H1 (cell line): ENCODE measurements at regions not wholly inside any gene's neighbourhood (a gene's known extent, or its start where the extent isn't known, plus 50 kb on each side); places are given as distances from the start of the nearest gene placed in this dataset.

Experiments
- CTCF ChIA-PET: fragments of 300-600 bp; sonication (Branson Sonifier 250); formaldehyde crosslinking; loops from one replicate; lab custom pipeline; 2021; ENCODE audit not compliant: partially characterized antibody; lab: Charles Lee
- POLR2A ChIA-PET: fragments of 300-600 bp; sonication (Branson Sonifier 250); formaldehyde crosslinking; loops from one replicate; lab custom pipeline; 2021; ENCODE audit warnings: inconsistent platforms; ENCODE audit not compliant: partially characterized antibody; lab: Charles Lee
- DNase-seq, 2 experiments: peaks; one replicate each; pipeline versions ENCODE4 v3.0.0 to v3.0.0-alpha.2; 2010 to 2022; ENCODE audit warnings: low spot score in 2 of 2, low read depth in 1 of 2, mixed read lengths in 1 of 2
- FAIRE-seq: peaks from 2 replicates; lab custom pipeline; 2011; peaks lifted over from hg19 to GRCh38; lab: Jason Lieb, UNC
- H2AFZ ChIP-seq: 2 replicates; pipeline ENCODE4 v1.8.1; 2012; ENCODE audit warnings: low read length, inconsistent platforms
- H2AK5ac ChIP-seq: 2 replicates; pipeline ENCODE4 v1.6.1; 2013; ENCODE audit warnings: low read depth, low read length
- H2BK120ac ChIP-seq: replicated peaks from 2 replicates; pipeline ENCODE3; 2013; ENCODE audit warnings: low read depth, low read length, inconsistent platforms
- H2BK12ac ChIP-seq: 2 replicates; pipeline ENCODE4 v1.6.1; 2013; ENCODE audit warnings: low read depth, low read length
- H2BK15ac ChIP-seq: 2 replicates; pipeline ENCODE4 v1.6.1; 2013; ENCODE audit warnings: low read length
- H2BK20ac ChIP-seq: 2 replicates; pipeline ENCODE4 v1.6.1; 2013; ENCODE audit warnings: low read length
- H2BK5ac ChIP-seq: 2 replicates; pipeline ENCODE4 v1.6.1; 2013; ENCODE audit warnings: low read depth, low read length
- H3K14ac ChIP-seq: 2 replicates; pipeline ENCODE4 v1.6.1; 2013; ENCODE audit warnings: inconsistent platforms; ENCODE audit not compliant: insufficient read length
- H3K18ac ChIP-seq: 2 replicates; pipeline ENCODE4 v1.6.1; 2013; ENCODE audit warnings: low read length; ENCODE audit errors: extremely low read depth
- H3K23ac ChIP-seq: 2 replicates; pipeline ENCODE4 v1.6.1; 2013; ENCODE audit warnings: inconsistent platforms; ENCODE audit not compliant: insufficient read length
- H3K23me2 ChIP-seq: 2 replicates; pipeline ENCODE4 v1.6.1; 2013; ENCODE audit warnings: low read depth, low read length
- H3K27ac ChIP-seq: 2 replicates; pipeline ENCODE4 v1.6.1; 2011; ENCODE audit warnings: low read depth, low read length, inconsistent platforms
- H3K27me3 ChIP-seq, 4 experiments: replicated peaks in 1 of 4; 1 replicate in 1 of 4; 2 replicates in 3 of 4; pipeline versions ENCODE4 v1.6.1 to v1.8.1; 2011 to 2013; ENCODE audit warnings: low read length in 3 of 4, mild to moderate bottlenecking in 3 of 4, inconsistent platforms in 2 of 4, mixed read lengths in 2 of 4, moderate library complexity in 1 of 4; ENCODE audit not compliant: control insufficient read depth in 3 of 4, insufficient read depth in 3 of 4; ENCODE audit errors: extremely low read depth in 1 of 4
- H3K36me3 ChIP-seq, 4 experiments: 2 replicates each; pipeline versions ENCODE4 v1.6.1 to v1.8.1; 2011 to 2013; ENCODE audit warnings: mild to moderate bottlenecking in 4 of 4, low read length in 3 of 4, moderate library complexity in 2 of 4, control low read depth in 1 of 4, inconsistent platforms in 1 of 4; ENCODE audit not compliant: insufficient read depth in 4 of 4, control insufficient read depth in 2 of 4
- H3K4ac ChIP-seq: replicated peaks from 2 replicates; pipeline ENCODE3; 2013; ENCODE audit warnings: low read length, low read depth, mixed read lengths, inconsistent platforms; ENCODE audit not compliant: insufficient read length
- H3K4me1 ChIP-seq, 4 experiments: replicated peaks in 1 of 4; 1 replicate in 1 of 4; 2 replicates in 3 of 4; pipeline versions ENCODE4 v1.6.1 to v1.8.1; 2011 to 2013; ENCODE audit warnings: low read length in 3 of 4, inconsistent platforms in 2 of 4, mixed read lengths in 1 of 4; ENCODE audit not compliant: insufficient read depth in 4 of 4, control insufficient read depth in 3 of 4
- H3K4me2 ChIP-seq, 2 experiments: 2 replicates each; pipeline versions ENCODE4 v1.6.1 to v1.8.1; 2011 to 2013; ENCODE audit warnings: low read depth in 2 of 2, low read length in 2 of 2, control low read depth in 1 of 2, inconsistent platforms in 1 of 2, mild to moderate bottlenecking in 1 of 2; ENCODE audit not compliant: insufficient read depth in 1 of 2
- H3K4me3 ChIP-seq, 4 experiments: fragments of 200-600, 300-600 bp in 1 of 4; sonication (generic), shearing (Covaris generic), sonication (Bioruptor Twin) in 1 of 4; 2 replicates each; pipeline versions ENCODE4 v1.5.1 to v1.8.1; 2011 to 2016; ENCODE audit warnings: low read length in 4 of 4, low read depth in 3 of 4, control low read depth in 2 of 4, inconsistent platforms in 2 of 4, mild to moderate bottlenecking in 2 of 4, mixed read lengths in 1 of 4, moderate library complexity in 1 of 4; ENCODE audit not compliant: insufficient read depth in 2 of 4; ENCODE audit errors: extremely low read depth in 1 of 4
- H3K56ac ChIP-seq: replicated peaks from 2 replicates; pipeline ENCODE3; 2013; ENCODE audit warnings: low read depth, mild to moderate bottlenecking, mixed read lengths, low read length, inconsistent platforms; ENCODE audit not compliant: insufficient read length
- H3K79me1 ChIP-seq: 2 replicates; pipeline ENCODE4 v1.6.1; 2013; ENCODE audit warnings: low read depth, low read length, control low read depth
- H3K79me2 ChIP-seq, 2 experiments: 2 replicates each; pipeline versions ENCODE4 v1.6.1 to v1.8.1; 2012 to 2013; ENCODE audit warnings: low read length in 2 of 2, mild to moderate bottlenecking in 2 of 2, inconsistent platforms in 1 of 2; ENCODE audit not compliant: insufficient read depth in 2 of 2, control insufficient read depth in 1 of 2
- H3K9ac ChIP-seq, 4 experiments: replicated peaks in 1 of 4; 1 replicate in 1 of 4; 2 replicates in 3 of 4; pipeline versions ENCODE4 v1.6.1 to v1.8.1; 2011 to 2013; ENCODE audit warnings: low read depth in 3 of 4, low read length in 3 of 4, control low read depth in 2 of 4, mild to moderate bottlenecking in 2 of 4, moderate library complexity in 2 of 4, inconsistent platforms in 1 of 4; ENCODE audit errors: extremely low read depth in 1 of 4
- H3K9me3 ChIP-seq, 2 experiments: 2 replicates each; pipeline versions ENCODE4 v1.6.1 to v1.8.1; 2012 to 2013; ENCODE audit warnings: mild to moderate bottlenecking in 2 of 2, moderate library complexity in 2 of 2, control low read depth in 1 of 2, inconsistent platforms in 1 of 2, low read depth in 1 of 2, low read length in 1 of 2, mixed read lengths in 1 of 2; ENCODE audit not compliant: insufficient read depth in 2 of 2
- H4K20me1 ChIP-seq, 2 experiments: replicated peaks in 1 of 2; 2 replicates each; pipeline versions ENCODE3 to v1.8.1; 2011 to 2013; ENCODE audit warnings: inconsistent platforms in 2 of 2, low read length in 2 of 2, mild to moderate bottlenecking in 1 of 2; ENCODE audit not compliant: insufficient read depth in 2 of 2, control insufficient read depth in 1 of 2
- H4K5ac ChIP-seq: 2 replicates; pipeline ENCODE4 v1.6.1; 2013; ENCODE audit warnings: low read length, low read depth, mixed read lengths, inconsistent platforms; ENCODE audit not compliant: insufficient read length
- H4K8ac ChIP-seq: 2 replicates; pipeline ENCODE4 v1.8.0; 2013; ENCODE audit warnings: mild to moderate bottlenecking, moderate library complexity, low read length, inconsistent platforms; ENCODE audit not compliant: insufficient read depth; ENCODE audit errors: extremely low read depth
- H4K91ac ChIP-seq: replicated peaks from 2 replicates; pipeline ENCODE3; 2013; ENCODE audit warnings: low read length, mixed read lengths, inconsistent platforms; ENCODE audit not compliant: insufficient read length
- BCL11A ChIP-seq, 2 experiments: IDR thresholded peaks; one replicate each; pipeline ENCODE4 v1.6.1; 2011; ENCODE audit warnings: low read depth in 2 of 2, low read length in 2 of 2, mild to moderate bottlenecking in 2 of 2
- CHD2 ChIP-seq: IDR thresholded peaks from 2 replicates; pipeline ENCODE4 v1.6.1; 2012; ENCODE audit warnings: low read length, improper control_type of control experiment
- EP300 ChIP-seq, 2 experiments: IDR thresholded peaks; 1 replicate in 1 of 2; 2 replicates in 1 of 2; pipeline ENCODE4 v1.6.1; 2011 to 2012; ENCODE audit warnings: low read depth in 2 of 2, low read length in 2 of 2, mild to moderate bottlenecking in 2 of 2, borderline replicate concordance in 1 of 2, inconsistent platforms in 1 of 2, moderate library complexity in 1 of 2
- GTF2F1 ChIP-seq: IDR thresholded peaks from 2 replicates; pipeline ENCODE4 v1.6.1; 2012; ENCODE audit warnings: low read depth, low read length, improper control_type of control experiment, borderline replicate concordance
- MAFK ChIP-seq: IDR thresholded peaks from 2 replicates; pipeline ENCODE4 v1.6.1; 2012; ENCODE audit warnings: low read depth, mild to moderate bottlenecking, improper control_type of control experiment, low read length
- RXRA ChIP-seq: IDR thresholded peaks from 2 replicates; pipeline ENCODE4 v1.6.1; 2011; ENCODE audit warnings: low read depth, mild to moderate bottlenecking, low read length, moderate library complexity; ENCODE audit not compliant: insufficient read depth
- SIRT6 ChIP-seq: IDR thresholded peaks from one replicate; pipeline ENCODE4 v1.7.1; 2012; ENCODE audit warnings: low read length, inconsistent platforms
- SP2 ChIP-seq: IDR thresholded peaks from 2 replicates; pipeline ENCODE4 v1.6.1; 2012; ENCODE audit warnings: mild to moderate bottlenecking, low read length, inconsistent platforms
- SUZ12 ChIP-seq: fragments of 200-600 bp; sonication (generic); IDR thresholded peaks from 2 replicates; pipeline ENCODE4 v1.6.1; 2012; ENCODE audit warnings: mild to moderate bottlenecking, inconsistent platforms, low read length, moderate library complexity, mixed read lengths
- WGBS, 2 experiments: shearing (Covaris generic) in 1 of 2; methylation state at CpG; one replicate each; pipeline versions ENCODE4 v1.1.6 to v1.1.7; 2013 to 2015; ENCODE audit warnings: low lambda C conversion rate in 2 of 2, mixed read lengths in 2 of 2, inconsistent platforms in 1 of 2, low coverage in 1 of 2, missing lambda C conversion rate in 1 of 2; ENCODE audit not compliant: insufficient replicate concordance in 2 of 2, insufficient coverage in 1 of 2, insufficient read length in 1 of 2; ENCODE audit errors: extremely low coverage in 1 of 2, missing lambda C conversion rate in 1 of 2; 5-methylcytosine and 5-hydroxymethylcytosine counted together

- Histone ChIP-seq H3K4me3 (no peak overlapping the region), H3K79me1 (no peaks in the 10 kb centered on the region), H3K56ac (no peak overlapping the region), H3K18ac (no peak overlapping the region), H2AK5ac (no peak overlapping the region), H4K91ac (no peak overlapping the region), H3K14ac (no peak overlapping the region), H3K79me2 (no peaks in the 10 kb centered on the region), H4K8ac (no peak overlapping the region), H4K20me1 (no peaks in the 10 kb centered on the region), H3K27me3 (no peaks in the 10 kb centered on the region), H3K4me1 (no peaks in the 10 kb centered on the region), H2BK15ac (no peak overlapping the region), H3K4ac (no peak overlapping the region), H3K27ac (no peak overlapping the region), H3K23ac (no peak overlapping the region), H4K5ac (no peak overlapping the region), H3K23me2 (no peaks in the 10 kb centered on the region), H3K9me3 (no peaks in the 10 kb centered on the region), H3K9ac (no peak overlapping the region), H2BK120ac (no peak overlapping the region), H3K36me3 (peaks cover 0 to 23% (median 9%) of the 10 kb centered on the region in 4 experiments; a peak in 4 of 8 replicates), H2BK5ac (no peak overlapping the region), H3K4me2 (no peak overlapping the region), H2AFZ (no peak overlapping the region), H2BK20ac (no peak overlapping the region), H2BK12ac (no peak overlapping the region)
- FAIRE-seq, result no peak
- POLR2A ChIA-PET, result no interaction called here
- 80% methylated on average over 3 of the region's 5 CpGs; no CpG with 5 or more reads in 1 of the 2 experiments for WGBS, 2 experiments
- CTCF ChIA-PET, result interaction anchor here (1.3 to 1.8 kb wide), 3 partner anchors 18 to 223 kb away, joined by 3 to 5 read pairs (median 3); no protein-coding TSS in a partner anchor
- DNase-seq, result no peak
- TF ChIP-seq SUZ12 (no peak), SP2 (no peak), BCL11A (IDR thresholded peaks at IDR 0.05; ENCODE audit: low read depth in 2 of 2, low read length in 2 of 2) (no peak), EP300 (IDR thresholded peaks at IDR 0.05; ENCODE audit: borderline replicate concordance in 1 of 2, low read depth in 2 of 2, low read length in 2 of 2) (no peak), GTF2F1 (no peak), RXRA (no peak), SIRT6 (no peak), MAFK (no peak), CHD2 (no peak)
These were observed 60.9 kb upstream of the CLCN4 start for GRCh38 chrX:10095698-10096432.
